Activated CD4-positive, alpha-beta T cell treated with anti-CD3 and anti-CD28 coated beads for 4 hours (primary cell): ENCODE measurements at regions not wholly inside any gene's neighbourhood (a gene's known extent, or its start where the extent isn't known, plus 50 kb on each side); places are given as distances from the start of the nearest gene placed in this dataset.
"Not testable (repeated sequence)": the region's sequence is repeated elsewhere in the genome, so short reads cannot be mapped to it uniquely, and the experiment has no call there.

Experiments used
- DNase-seq, 2 donors: peaks; one replicate each; pipeline ENCODE4 v3.0.0-alpha.2; 2020

GRCh38 chr2:207216457-207216856 lies 50.7 kb upstream of the KLF7 start:
- DNase-seq = no peak

- no peak for DNase-seq
Observed at GRCh38 chr2:207217442-207217841, 51.7 kb upstream of the KLF7 start.

GRCh38 chr2:207219081-207219630 lies 53.4 kb upstream of the KLF7 start:
- DNase-seq = no peak

- DNase-seq = no peak
Observed at GRCh38 chr2:207219676-207220501, 54.1 kb upstream of the KLF7 start.

GRCh38 chr2:207221731-207222130 lies 56.0 kb upstream of the KLF7 start:
- DNase-seq = no peak

GRCh38 chr2:207223051-207223450 lies 57.3 kb upstream of the KLF7 start:
- DNase-seq = no peak

- no peak for DNase-seq
Observed at GRCh38 chr2:207224381-207224780, 58.6 kb upstream of the KLF7 start.

GRCh38 chr2:207224791-207225482 lies 59.2 kb upstream of the KLF7 start:
- DNase-seq = no peak

GRCh38 chr2:207225773-207226172 lies 60.0 kb upstream of the KLF7 start:
- DNase-seq = no peak

GRCh38 chr2:207226243-207226642 lies 60.5 kb upstream of the KLF7 start:
- DNase-seq = no peak

GRCh38 chr2:207226671-207227061 lies 60.9 kb upstream of the KLF7 start:
- DNase-seq = no peak

GRCh38 chr2:207227062-207227748 lies 61.5 kb upstream of the KLF7 start:
- DNase-seq = no peak

- no peak for DNase-seq
Observed at GRCh38 chr2:207227749-207228145, 62.0 kb upstream of the KLF7 start.

GRCh38 chr2:207228402-207228801 lies 62.7 kb upstream of the KLF7 start:
- DNase-seq = no peak

- no peak for DNase-seq
Observed at GRCh38 chr2:207229161-207229560, 63.4 kb upstream of the KLF7 start.

- no peak for DNase-seq
Observed at GRCh38 chr2:207230261-207231105, 64.7 kb upstream of the KLF7 start.

GRCh38 chr2:207231106-207231865 lies 65.5 kb upstream of the KLF7 start:
- no peak for DNase-seq

- no peak for DNase-seq
Observed at GRCh38 chr2:207231967-207232366, 66.2 kb upstream of the KLF7 start.

GRCh38 chr2:207233141-207233540 lies 67.4 kb upstream of the KLF7 start:
- not testable (repeated sequence) for DNase-seq

GRCh38 chr2:207233731-207234130 lies 68.0 kb upstream of the KLF7 start:
- DNase-seq = no peak

- no peak for DNase-seq
Observed at GRCh38 chr2:207235621-207236020, 69.9 kb upstream of the KLF7 start.
